ENCODE measurements at regions not wholly inside any gene's neighbourhood (a gene's known extent, or its start where the extent isn't known, plus 50 kb on each side); places are given as distances from the start of the nearest gene placed in this dataset.

GRCh38 chr4:181528570-181529184 is 714.5 kb upstream of the TENM3 start:
- intact Hi-C loops (cut with DNase I; ENCODE audit: low total_unique reads) = loop anchor here (10.0 kb wide), 1 partner anchor 384 kb away; no protein-coding TSS in a partner anchor

GRCh38 chr4:181529537-181529936 is 713.7 kb upstream of the TENM3 start:
- WGBS, 5 donors = 55 to 72% (median 63%) methylated on average over 4 of the region's 4 CpGs
- intact Hi-C loops (cut with DNase I; ENCODE audit: low total_unique reads) = loop anchor here (10.0 kb wide), 1 partner anchor 385 kb away; no protein-coding TSS in a partner anchor
- H3K27me3 ChIP-seq (replicated peaks in 1 of 7) = no peaks in the 10 kb centered on the region
- TF ChIP-seq POLR2AphosphoS5 (IDR thresholded peaks at IDR 0.05) (no peak), POLR2A (IDR thresholded peaks at IDR 0.05) (no peak), CTCF (IDR thresholded peaks at IDR 0.05 in 8 of 11, conservative IDR thresholded peaks at IDR 0.05 in 3 of 11) (no peak)
- H3K4me1 ChIP-seq = no peaks in the 10 kb centered on the region
- no peak overlapping the region for H3K4me3 ChIP-seq
- no peak overlapping the region for H3K27ac ChIP-seq
- DNase-seq = no peak
- H3K9me3 ChIP-seq = no peaks in the 10 kb centered on the region
- H3K36me3 ChIP-seq = no peaks in the 10 kb centered on the region

More at GRCh38 chr4:181528570-181529184, 714.5 kb upstream of the TENM3 start:
- H3K27me3 ChIP-seq (replicated peaks in 1 of 7) = no peaks in the 10 kb centered on the region
- H3K27ac ChIP-seq = no peak overlapping the region
- no peaks in the 10 kb centered on the region for H3K36me3 ChIP-seq
- 1 to 6% (median 3%) methylated on average over 4 of the region's 4 CpGs for WGBS, 5 donors
- TF ChIP-seq CTCF (IDR thresholded peaks at IDR 0.05 in 8 of 11, conservative IDR thresholded peaks at IDR 0.05 in 3 of 11) = peak in 8 of 11 experiments; percentile 16 to 64 (median 51)
- TF ChIP-seq POLR2AphosphoS5 (IDR thresholded peaks at IDR 0.05) = no peak
- no peak for TF ChIP-seq POLR2A (IDR thresholded peaks at IDR 0.05)
- H3K4me1 ChIP-seq = no peaks in the 10 kb centered on the region
- no peaks in the 10 kb centered on the region for H3K9me3 ChIP-seq
- H3K4me3 ChIP-seq = no peak overlapping the region
- DNase-seq = no peak

GRCh38 chr4:181536196-181536746 is 706.9 kb upstream of the TENM3 start:
- Histone ChIP-seq H3K4me1 (no peaks in the 10 kb centered on the region), H3K27ac (no peak overlapping the region), H3K9me3 (no peaks in the 10 kb centered on the region), H3K27me3 (replicated peaks in 1 of 7) (no peaks in the 10 kb centered on the region), H3K36me3 (no peaks in the 10 kb centered on the region), H3K4me3 (no peak overlapping the region)
- no peak for TF ChIP-seq CTCF (IDR thresholded peaks at IDR 0.05 in 8 of 11, conservative IDR thresholded peaks at IDR 0.05 in 3 of 11)
- no peak for TF ChIP-seq POLR2AphosphoS5 (IDR thresholded peaks at IDR 0.05)
- TF ChIP-seq POLR2A (IDR thresholded peaks at IDR 0.05) = no peak
- no peak for DNase-seq
- intact Hi-C loops (cut with DNase I; ENCODE audit: low total_unique reads) = no loop called here
- 66 to 75% (median 71%) methylated on average over 4 of the region's 4 CpGs for WGBS, 5 donors

- Histone ChIP-seq H3K27ac (no peak overlapping the region), H3K4me1 (no peaks in the 10 kb centered on the region), H3K4me3 (no peak overlapping the region), H3K36me3 (no peaks in the 10 kb centered on the region), H3K27me3 (replicated peaks in 1 of 7) (no peaks in the 10 kb centered on the region), H3K9me3 (no peaks in the 10 kb centered on the region)
- no peak for DNase-seq
- WGBS, 5 donors = 55 to 64% (median 62%) methylated on average over 5 of the region's 5 CpGs
- intact Hi-C loops (cut with DNase I; ENCODE audit: low total_unique reads) = no loop called here
- TF ChIP-seq POLR2A (IDR thresholded peaks at IDR 0.05) (no peak), POLR2AphosphoS5 (IDR thresholded peaks at IDR 0.05) (no peak), CTCF (IDR thresholded peaks at IDR 0.05 in 8 of 11, conservative IDR thresholded peaks at IDR 0.05 in 3 of 11) (no peak)
These were observed 706.3 kb upstream of the TENM3 start for GRCh38 chr4:181536811-181537434.
